ENCODE measurements at regions not wholly inside any gene's neighbourhood (a gene's known extent, or its start where the extent isn't known, plus 50 kb on each side); places are given as distances from the start of the nearest gene placed in this dataset.
"Not testable (repeated sequence)": the region's sequence is repeated elsewhere in the genome, so short reads cannot be mapped to it uniquely, and the experiment has no call there.

- DNase-seq (ENCODE audit: low read depth) = no peak
These were observed 106.9 kb upstream of the ZNF746 start for GRCh38 chr7:149604521-149604920.

GRCh38 chr7:149600669-149601330 lies 103.2 kb upstream of the ZNF746 start:
- DNase-seq (ENCODE audit: low read depth) = not testable (repeated sequence)

DNA sequence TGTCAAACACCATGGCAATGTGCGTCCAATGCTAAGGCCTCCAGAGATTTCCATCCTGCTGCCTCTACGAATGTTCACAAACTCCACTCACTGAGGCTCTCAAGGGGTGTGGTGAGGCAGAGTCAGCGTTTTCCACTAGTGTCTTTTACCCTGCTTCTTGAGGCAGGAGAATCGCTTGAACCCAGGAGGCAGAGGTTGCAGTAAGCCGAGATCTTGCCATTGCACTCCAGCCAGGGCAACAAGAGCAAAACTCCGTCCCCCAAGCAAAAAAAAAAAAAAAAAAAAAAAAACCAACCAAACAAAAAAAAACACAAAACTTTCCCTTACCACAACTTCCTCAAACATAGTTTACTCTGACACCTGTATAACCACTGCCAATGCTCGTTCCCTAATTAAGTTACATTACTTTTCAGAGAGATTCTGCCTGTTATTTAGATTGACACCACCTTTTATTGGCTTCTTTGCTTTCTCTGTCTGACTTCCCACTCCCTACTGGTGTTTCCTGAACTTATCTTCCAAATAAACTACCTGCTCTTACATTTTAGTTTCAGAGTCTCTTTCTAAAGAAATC lies 102.1 kb upstream of the ZNF746 start:
- no peak for DNase-seq (ENCODE audit: low read depth)

- DNase-seq (ENCODE audit: low read depth) = peak; percentile 41
These were observed 101.2 kb upstream of the ZNF746 start for GRCh38 chr7:149598721-149599308.

DNA sequence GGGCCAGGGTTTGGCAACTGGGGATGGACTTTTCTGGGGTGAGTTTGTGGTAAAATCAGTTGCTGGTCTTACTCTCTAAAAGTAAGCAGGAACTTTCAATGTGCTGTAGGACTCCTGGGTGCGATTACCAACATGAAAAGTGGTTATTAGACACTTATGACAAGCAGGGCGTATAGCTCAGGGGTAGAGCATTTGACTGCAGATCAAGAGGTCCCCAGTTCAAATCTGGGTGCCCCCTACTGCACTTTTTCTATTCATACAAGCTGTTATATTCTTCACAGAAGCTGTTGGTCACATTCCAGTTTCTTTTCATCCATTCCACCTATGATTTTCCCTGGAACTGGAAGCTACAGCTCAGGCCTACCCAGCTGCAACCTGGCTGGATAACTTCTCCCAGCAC lies 100.2 kb upstream of the ZNF746 start:
- DNase-seq (ENCODE audit: low read depth) = not testable (repeated sequence)

DNA sequence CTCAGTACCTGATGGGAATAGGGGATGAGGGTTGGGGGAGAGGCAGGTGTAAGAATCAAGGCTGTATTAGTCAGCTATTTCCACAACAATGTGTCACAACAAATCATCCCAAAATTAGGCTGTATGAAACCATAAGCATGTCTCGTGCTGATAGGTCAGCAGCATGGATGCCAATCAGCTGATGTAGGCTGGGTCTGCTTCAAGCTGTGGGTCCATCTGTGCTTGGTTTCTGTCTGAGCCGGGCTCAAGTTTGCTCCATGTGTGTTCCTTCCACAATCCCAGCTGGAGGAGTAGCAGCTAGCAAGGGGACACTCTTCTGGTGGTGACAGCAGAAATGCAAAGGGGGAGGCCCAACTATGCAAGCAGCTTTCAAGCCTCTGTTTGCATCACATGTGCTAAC lies 97.9 kb upstream of the ZNF746 start:
- no peak for DNase-seq (ENCODE audit: low read depth)

DNA sequence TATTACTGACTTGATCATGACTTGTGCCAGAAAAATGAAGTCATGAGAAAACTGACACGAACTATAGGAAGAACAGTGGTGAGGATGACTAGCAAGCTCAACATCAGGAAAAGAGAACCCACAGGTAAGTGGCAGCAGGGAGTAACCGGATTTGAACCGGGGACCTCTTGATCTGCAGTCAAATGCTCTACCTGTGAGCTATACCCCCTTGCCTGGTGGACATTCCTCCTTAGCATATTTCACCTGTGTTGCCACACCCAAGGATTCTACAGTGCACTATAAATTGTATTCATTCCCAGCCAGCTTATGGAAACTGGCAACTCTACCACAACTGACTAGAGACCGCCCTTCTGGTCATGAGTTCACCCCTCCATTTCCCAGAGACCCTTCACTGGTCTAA lies 97.5 kb upstream of the ZNF746 start:
- DNase-seq (ENCODE audit: low read depth) = no peak

DNA sequence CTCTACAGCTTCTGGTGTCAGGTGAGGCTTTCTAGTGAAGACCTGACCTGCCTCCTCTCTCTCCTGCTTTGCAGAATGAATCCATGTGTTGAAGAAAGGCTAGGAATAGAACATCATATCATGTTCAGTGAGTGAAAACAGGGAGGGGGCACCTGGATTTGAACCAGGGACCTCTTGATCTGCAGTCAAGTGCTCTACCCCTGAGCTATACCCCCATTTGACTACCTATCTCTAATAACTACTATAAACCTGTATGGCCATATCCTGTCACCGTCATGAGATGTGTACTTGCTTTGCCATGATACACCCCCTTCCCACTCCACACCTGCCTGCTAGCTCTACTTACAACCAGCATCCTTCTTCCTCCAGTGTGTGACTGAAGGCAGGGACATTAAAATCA lies 91.3 kb upstream of the ZNF746 start:
- no peak for DNase-seq (ENCODE audit: low read depth)

DNA sequence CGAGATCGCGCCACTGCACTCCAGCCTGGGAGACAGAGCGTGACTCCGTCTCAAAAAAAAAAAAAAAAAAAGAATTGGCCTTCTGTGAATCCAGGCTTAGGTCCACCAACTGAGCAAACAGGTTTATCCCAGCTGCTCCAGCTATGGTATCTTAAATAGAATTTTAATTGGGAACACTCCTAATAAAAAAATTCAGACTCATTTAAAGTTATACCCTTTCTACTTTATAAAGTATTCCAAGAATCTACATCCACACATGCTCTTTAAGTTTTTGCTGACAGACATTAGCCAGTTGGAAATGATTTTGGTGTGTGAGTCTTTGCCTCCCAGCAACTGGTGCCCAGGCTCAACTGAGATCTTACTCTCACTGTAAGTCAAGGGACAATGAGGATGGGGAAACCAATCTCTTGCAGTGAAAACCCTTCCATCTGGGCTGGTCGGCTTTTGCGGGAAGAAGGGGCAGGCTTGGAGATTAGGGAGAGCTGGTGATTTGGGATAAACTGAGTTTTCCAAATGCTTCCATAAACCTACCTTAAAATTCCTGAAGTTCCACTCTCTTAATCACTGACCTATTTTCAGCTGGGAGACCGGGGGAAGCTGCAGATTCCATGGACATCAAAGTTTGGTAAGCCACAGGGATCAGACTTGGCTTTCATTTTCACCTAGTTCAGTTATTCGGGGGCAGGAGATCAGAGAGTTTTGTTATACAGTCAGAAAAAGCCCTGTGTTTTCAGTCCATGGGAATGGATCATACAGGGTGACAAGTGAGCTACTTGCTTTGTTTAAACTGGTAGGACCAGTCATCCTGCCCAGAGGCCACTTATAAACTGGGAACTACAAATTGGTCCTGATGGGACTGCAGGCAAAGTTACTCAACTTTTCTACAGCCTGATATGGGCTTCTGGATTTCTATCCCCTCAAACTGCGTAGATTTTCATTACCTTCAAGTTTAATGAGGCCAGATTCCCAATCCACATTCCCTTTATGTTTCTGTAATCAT lies 89.3 kb upstream of the ZNF746 start:
- no peak for DNase-seq (ENCODE audit: low read depth)

GRCh38 chr7:149584530-149584929 lies 86.9 kb upstream of the ZNF746 start:
- no peak for DNase-seq (ENCODE audit: low read depth)

GRCh38 chr7:149584009-149584408 lies 86.4 kb upstream of the ZNF746 start:
- no peak for DNase-seq (ENCODE audit: low read depth)

- DNase-seq (ENCODE audit: low read depth) = no peak
These were observed 82.7 kb upstream of the ZNF746 start for GRCh38 chr7:149580328-149580727.

DNA sequence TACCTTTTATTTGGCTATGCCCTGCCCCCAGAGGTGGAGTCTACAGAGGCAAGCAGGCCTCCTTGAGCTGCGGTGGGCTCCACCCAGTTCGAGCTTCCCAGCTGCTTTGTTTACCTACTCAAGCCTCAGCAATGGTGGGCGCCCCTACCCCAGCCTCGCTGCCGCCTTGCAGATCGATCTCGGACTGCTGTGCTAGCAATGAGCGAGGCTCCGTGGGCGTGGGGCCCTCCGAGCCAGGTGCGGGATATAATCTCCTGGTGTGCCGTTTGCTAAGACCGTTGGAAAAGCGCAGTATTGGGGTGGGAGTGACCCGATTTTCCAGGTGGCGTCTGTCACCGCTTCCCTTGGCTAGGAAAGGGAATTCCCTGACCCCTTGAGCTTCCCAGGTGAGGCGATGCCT lies 81.8 kb upstream of the ZNF746 start:
- DNase-seq (ENCODE audit: low read depth) = not testable (repeated sequence)

DNA sequence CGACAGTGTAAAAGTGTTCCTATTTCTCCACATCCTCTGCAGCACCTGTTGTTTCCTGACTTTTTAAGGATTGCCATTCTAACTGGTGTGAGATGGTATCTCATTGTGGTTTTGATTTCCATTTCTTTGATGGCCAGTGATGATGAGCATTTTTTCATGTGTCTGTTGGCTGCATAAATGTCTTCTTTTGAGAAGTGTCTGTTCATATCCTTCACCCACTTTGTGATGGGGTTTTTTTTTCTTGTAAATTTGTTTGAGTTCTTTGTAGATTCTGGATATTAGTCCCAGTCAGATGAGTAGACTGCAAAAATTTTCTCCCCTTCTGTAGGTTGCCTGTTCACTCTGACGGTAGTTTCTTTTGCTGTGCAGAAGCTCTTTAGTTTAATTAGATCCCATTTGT lies 76.8 kb upstream of the ZNF746 start:
- DNase-seq (ENCODE audit: low read depth) = not testable (repeated sequence)

GRCh38 chr7:149573519-149573918 lies 75.9 kb upstream of the ZNF746 start:
- peak; percentile 9 for DNase-seq (ENCODE audit: low read depth)

- not testable (repeated sequence) for DNase-seq (ENCODE audit: low read depth)
These were observed 75.3 kb upstream of the ZNF746 start for GRCh38 chr7:149572920-149573319.

GRCh38 chr7:149570784-149571183 lies 73.2 kb upstream of the ZNF746 start:
- DNase-seq (ENCODE audit: low read depth) = no peak

GRCh38 chr7:149569726-149570422 lies 72.3 kb upstream of the ZNF746 start:
- DNase-seq (ENCODE audit: low read depth) = no peak

GRCh38 chr7:149569025-149569725 lies 71.6 kb upstream of the ZNF746 start:
- peak; percentile 52 for DNase-seq (ENCODE audit: low read depth)

GRCh38 chr7:149568218-149568617 lies 70.6 kb upstream of the ZNF746 start:
- no peak for DNase-seq (ENCODE audit: low read depth)

GRCh38 chr7:149566103-149566502 lies 68.5 kb upstream of the ZNF746 start:
- no peak for DNase-seq (ENCODE audit: low read depth)

Data from M059J (cell line).